Endothelial cell (in vitro differentiated cells): ENCODE measurements at regions not wholly inside any gene's neighbourhood (a gene's known extent, or its start where the extent isn't known, plus 50 kb on each side); places are given as distances from the start of the nearest gene placed in this dataset.

Source experiments
- DNase-seq: peaks from one replicate; pipeline ENCODE4 v3.0.0; 2021; ENCODE audit warnings: low spot score
- H3K27ac Mint-ChIP-seq: one replicate; pipeline ENCODE4 v1.8.0; 2021; ENCODE audit warnings: mixed read lengths, inconsistent platforms; ENCODE audit not compliant: unreplicated experiment
- H3K27me3 Mint-ChIP-seq: one replicate; pipeline ENCODE4 v1.8.0; 2021; ENCODE audit warnings: mild to moderate bottlenecking, moderate library complexity, mixed read lengths, inconsistent platforms; ENCODE audit not compliant: unreplicated experiment
- H3K36me3 Mint-ChIP-seq: one replicate; pipeline ENCODE4 v1.8.0; 2021; ENCODE audit warnings: mild to moderate bottlenecking, low read depth, mixed read lengths, inconsistent platforms; ENCODE audit not compliant: unreplicated experiment
- H3K4me1 Mint-ChIP-seq: one replicate; pipeline ENCODE4 v1.8.0; 2021; ENCODE audit warnings: mild to moderate bottlenecking, mixed read lengths, inconsistent platforms; ENCODE audit not compliant: unreplicated experiment
- H3K4me3 Mint-ChIP-seq: one replicate; pipeline ENCODE4 v1.8.0; 2021; ENCODE audit warnings: mild to moderate bottlenecking, mixed read lengths, inconsistent platforms; ENCODE audit not compliant: unreplicated experiment
- H3K9me3 Mint-ChIP-seq: one replicate; pipeline ENCODE4 v1.8.0; 2021; ENCODE audit warnings: mixed read lengths, inconsistent platforms; ENCODE audit not compliant: unreplicated experiment
- TF ChIP-seq, protein P1 (sequence below): fragments of 200-600 bp; sonication (generic); IDR thresholded peaks from one replicate; pipeline ENCODE4 v1.5.0; 2021; ENCODE audit warnings: antibody characterized with exemption; ENCODE audit not compliant: unreplicated experiment

DNA sequence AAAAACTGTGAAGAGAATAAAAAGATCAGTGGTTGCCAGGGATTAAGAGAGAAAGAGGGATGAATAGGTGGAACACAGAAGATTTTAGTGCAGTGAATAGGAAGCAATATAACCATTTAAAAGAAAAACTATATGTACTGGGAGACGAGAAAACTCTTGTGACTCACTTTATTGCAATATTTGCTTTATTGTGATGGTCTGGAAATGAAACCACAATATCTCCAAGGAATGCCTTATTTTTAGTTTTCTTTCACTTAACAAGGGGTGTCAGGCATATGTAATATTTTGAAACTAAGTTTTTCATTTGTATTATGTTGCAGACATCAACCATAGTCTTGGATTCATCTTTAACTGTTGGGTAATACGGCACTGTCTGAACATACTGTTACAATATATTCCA, 1308.2 kb downstream of the PCDH9 start:
- H3K27me3 Mint-ChIP-seq = no peaks in the 10 kb centered on the region
- no peaks in the 10 kb centered on the region for H3K9me3 Mint-ChIP-seq
- no peak overlapping the region for H3K27ac Mint-ChIP-seq
- no peak overlapping the region for H3K4me3 Mint-ChIP-seq
- TF ChIP-seq, protein P1, sequence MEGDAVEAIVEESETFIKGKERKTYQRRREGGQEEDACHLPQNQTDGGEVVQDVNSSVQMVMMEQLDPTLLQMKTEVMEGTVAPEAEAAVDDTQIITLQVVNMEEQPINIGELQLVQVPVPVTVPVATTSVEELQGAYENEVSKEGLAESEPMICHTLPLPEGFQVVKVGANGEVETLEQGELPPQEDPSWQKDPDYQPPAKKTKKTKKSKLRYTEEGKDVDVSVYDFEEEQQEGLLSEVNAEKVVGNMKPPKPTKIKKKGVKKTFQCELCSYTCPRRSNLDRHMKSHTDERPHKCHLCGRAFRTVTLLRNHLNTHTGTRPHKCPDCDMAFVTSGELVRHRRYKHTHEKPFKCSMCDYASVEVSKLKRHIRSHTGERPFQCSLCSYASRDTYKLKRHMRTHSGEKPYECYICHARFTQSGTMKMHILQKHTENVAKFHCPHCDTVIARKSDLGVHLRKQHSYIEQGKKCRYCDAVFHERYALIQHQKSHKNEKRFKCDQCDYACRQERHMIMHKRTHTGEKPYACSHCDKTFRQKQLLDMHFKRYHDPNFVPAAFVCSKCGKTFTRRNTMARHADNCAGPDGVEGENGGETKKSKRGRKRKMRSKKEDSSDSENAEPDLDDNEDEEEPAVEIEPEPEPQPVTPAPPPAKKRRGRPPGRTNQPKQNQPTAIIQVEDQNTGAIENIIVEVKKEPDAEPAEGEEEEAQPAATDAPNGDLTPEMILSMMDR = no peak
- no peak for DNase-seq
- peaks cover under 1% of the 10 kb centered on the region for H3K4me1 Mint-ChIP-seq
- H3K36me3 Mint-ChIP-seq = no peaks in the 10 kb centered on the region

DNA sequence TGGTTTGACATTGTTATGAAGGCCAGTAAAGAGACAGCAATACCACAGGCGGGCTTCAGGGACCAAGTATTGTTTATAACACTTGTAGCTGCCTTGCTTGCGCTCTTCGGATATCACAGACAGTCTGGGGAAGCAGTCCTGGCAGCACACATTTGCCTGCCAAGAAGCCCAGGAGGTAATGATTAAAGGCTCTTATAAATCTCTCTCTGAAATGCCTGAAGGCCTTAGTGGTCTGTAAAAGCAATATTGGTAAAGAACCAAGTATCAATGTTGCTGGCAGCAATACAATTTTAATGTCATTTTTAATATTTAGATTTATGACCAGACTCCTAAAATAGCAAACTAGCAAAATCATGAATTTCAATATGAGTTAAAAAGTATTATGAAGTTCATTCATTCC, 1312.4 kb downstream of the PCDH9 start:
- no peak for DNase-seq
- Mint-ChIP-seq H3K36me3 (no peaks in the 10 kb centered on the region), H3K9me3 (no peaks in the 10 kb centered on the region), H3K27me3 (no peaks in the 10 kb centered on the region), H3K27ac (no peak overlapping the region), H3K4me3 (no peak overlapping the region), H3K4me1 (no peaks in the 10 kb centered on the region)
- TF ChIP-seq, protein P1 = no peak

DNA sequence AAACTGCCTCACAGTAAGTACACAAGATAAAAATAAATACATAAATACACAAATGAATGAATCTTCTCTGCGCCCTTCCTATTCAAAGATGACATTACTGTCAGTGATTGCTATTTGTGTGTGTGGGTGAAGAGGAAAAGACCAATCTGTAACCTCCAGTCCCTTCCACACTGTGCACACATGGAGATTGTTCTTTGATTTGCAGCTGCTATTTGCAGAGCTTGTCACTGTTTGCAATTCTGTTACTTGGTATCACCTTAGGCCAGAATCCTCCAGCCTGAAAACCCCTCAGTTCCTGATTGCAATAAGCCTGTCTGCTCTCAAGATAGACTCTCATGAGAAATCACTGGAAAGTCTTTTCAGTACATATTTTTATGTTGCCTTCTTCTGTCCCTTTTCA, 1314.9 kb downstream of the PCDH9 start:
- no peaks in the 10 kb centered on the region for H3K4me1 Mint-ChIP-seq
- no peak for DNase-seq
- no peaks in the 10 kb centered on the region for H3K9me3 Mint-ChIP-seq
- H3K36me3 Mint-ChIP-seq = no peaks in the 10 kb centered on the region
- no peak overlapping the region for H3K27ac Mint-ChIP-seq
- TF ChIP-seq, protein P1 = no peak
- H3K4me3 Mint-ChIP-seq = no peak overlapping the region
- no peaks in the 10 kb centered on the region for H3K27me3 Mint-ChIP-seq

DNA sequence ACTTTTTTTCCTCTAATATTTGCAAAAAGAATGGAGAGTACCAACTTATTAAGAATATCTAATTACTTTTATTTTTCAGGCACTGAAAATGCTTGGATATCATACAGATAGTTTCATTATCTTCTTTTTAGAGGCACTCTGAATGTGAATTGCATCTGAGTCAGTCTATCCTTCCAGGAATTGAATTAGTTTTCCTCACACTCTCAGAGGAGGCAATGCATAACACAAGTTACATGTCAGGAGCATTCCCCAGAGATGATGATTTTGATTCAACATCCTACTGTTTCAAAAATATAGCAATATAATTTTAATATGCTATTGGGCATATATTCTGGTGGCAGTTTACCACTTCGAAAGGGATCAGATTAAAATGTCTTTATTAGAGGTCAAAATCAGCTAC, 1315.4 kb downstream of the PCDH9 start:
- DNase-seq = no peak
- Mint-ChIP-seq H3K4me3 (no peak overlapping the region), H3K4me1 (no peaks in the 10 kb centered on the region), H3K27ac (no peak overlapping the region), H3K27me3 (no peaks in the 10 kb centered on the region), H3K9me3 (no peaks in the 10 kb centered on the region), H3K36me3 (no peaks in the 10 kb centered on the region)
- TF ChIP-seq, protein P1 = no peak

DNA sequence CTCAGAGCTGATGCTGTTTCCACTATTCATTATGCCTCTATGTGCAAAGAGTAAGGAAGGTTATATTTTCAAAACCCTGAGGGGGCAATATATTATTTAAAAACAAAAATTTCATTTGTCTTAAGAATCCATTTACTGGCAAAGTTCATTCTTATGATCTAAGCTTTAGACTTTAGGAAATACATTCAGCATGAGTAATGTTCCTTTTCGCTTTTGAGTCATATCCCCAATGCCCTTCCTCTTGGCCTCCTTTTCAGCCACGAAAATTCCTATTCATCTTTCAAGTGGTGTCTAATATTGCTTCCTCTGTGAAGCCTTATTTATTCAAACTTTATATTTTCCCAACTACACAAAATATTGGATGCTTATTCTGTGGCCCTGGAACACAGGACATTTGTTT, 1317.0 kb downstream of the PCDH9 start:
- Mint-ChIP-seq H3K9me3 (no peaks in the 10 kb centered on the region), H3K36me3 (no peaks in the 10 kb centered on the region), H3K4me1 (no peaks in the 10 kb centered on the region), H3K4me3 (no peak overlapping the region), H3K27me3 (peaks cover 2% of the 10 kb centered on the region), H3K27ac (no peak overlapping the region)
- TF ChIP-seq, protein P1 = no peak
- no peak for DNase-seq
